HG02870 (cell line): ENCODE measurements at regions not wholly inside any gene's neighbourhood (a gene's known extent, or its start where the extent isn't known, plus 50 kb on each side); places are given as distances from the start of the nearest gene placed in this dataset.
A peak's percentile ranks its signal among the peaks of the same experiment; 100 is the strongest.
"Not testable (repeated sequence)": the region's sequence is repeated elsewhere in the genome, so short reads cannot be mapped to it uniquely, and the experiment has no call there.

Experiments used
- ATAC-seq: cut with Tn5 transposase; IDR thresholded peaks from one replicate; pipeline ENCODE4 v1.9.1; 2021; ENCODE audit warnings: mild to moderate bottlenecking, moderate library complexity; ENCODE audit not compliant: unreplicated experiment

DNA sequence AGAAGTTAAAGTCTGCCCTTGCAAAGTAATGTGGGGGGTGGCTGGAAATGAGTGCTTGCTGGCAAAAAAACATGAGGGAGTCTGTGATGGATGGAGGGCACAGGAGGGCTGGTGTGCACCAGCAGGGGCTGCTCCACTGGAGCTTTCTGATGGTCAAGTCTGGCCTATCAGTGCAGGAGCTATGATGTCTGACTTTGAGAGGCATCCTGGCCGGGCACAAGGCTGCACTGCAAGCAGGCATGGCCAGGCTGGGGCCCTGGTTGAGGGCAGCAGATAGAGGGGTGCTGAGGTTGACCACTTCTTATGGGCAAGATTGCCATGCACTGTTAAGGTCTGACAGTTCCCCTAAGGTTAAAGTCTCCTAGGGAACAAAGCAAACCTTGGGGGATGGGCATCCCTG lies 1140.2 kb downstream of the FAM133A start:
- no peak for ATAC-seq

DNA sequence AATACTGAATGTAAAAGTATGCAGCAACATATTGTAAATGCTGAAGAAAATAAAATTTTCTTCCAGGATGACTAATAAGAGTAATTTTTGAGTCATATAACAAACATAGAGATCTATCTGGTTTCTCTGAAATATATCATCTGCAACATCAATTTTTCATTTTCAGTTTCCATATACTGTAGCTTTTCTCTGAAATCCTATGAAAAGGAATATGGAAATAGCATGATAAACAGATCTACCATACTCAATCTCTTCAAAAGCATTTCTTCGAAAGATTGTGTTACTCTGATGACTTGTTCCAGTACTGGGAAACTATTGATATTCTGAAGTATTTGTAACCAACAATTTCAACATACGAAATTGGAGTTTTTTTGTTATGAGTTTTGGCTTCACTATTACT lies 1156.7 kb downstream of the FAM133A start:
- ATAC-seq: peak; percentile 78

DNA sequence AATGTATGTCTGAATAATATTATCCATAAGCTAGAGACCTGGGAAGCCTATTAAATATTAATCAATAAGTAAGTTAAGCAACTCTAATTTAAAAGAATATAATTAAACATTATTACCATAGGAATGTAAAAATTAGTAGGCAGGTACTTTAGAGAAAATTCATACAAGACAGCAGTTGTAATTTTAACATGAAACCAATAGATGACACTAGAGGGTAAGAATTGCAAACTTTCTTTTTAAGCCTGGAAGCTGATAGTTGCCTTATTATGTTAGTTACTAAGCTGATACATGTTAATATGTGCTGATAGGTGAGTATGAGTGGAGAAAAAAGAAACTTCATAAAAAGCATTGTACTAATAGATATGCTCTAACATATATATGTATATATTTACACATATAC lies 1157.4 kb downstream of the FAM133A start:
- no peak for ATAC-seq

DNA sequence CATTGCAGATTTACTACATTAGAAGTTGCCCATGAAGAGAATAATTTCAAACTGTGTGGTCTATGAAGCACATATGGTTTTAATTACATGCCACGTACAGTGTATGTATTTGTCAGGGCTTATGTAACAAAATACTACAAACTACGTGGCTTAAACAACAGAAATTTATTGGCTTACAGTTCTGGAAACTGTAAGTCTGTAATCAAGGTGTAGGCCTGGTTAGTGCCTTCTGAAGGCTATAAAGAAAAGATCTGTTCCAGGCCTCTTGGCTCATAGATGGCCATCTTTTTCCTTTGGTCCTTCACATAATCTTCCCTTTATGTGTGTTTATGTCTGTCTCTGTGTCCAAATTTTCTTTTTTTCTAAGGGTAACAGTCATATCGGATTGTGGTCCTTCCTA lies 1160.2 kb downstream of the FAM133A start:
- no peak for ATAC-seq

DNA sequence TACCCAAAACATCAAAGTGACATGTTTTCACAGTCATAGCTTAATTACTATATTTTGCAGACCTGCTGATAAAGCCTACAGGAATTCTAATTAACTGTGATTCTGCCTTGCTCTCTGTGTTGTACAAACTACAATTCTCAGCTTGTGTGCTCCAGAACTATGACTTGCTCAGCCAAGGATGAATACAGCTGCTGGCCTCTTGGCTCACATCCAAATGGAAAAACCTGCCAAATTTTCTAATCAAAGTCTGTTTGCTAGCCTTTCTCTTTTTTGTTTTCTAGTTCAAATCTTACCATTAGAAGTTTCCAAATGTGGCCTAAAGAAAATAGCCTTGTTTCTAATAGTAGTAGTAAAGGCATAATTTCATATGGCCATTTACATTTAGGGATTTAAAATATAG lies 1176.8 kb downstream of the FAM133A start:
- ATAC-seq: no peak

DNA sequence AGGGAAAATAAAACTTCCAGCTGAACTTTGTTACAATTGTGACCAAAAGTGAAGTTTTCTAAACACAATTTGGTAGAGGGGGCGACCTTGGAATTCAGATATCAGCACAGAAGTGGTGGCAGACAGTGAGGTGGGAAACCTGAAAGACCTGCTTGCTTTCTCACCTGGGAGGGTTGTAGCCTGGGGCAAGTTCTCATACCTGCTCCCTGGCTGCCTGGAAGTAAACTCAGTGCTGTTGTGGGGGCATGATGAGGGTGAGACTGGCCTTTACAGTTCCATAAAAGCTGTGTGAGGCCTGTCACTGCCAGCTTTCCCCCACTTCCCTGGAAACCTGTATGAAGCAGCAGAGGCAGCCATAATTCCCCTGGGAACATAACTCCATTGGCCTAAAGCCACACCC lies 1180.2 kb downstream of the FAM133A start:
- no peak for ATAC-seq

DNA sequence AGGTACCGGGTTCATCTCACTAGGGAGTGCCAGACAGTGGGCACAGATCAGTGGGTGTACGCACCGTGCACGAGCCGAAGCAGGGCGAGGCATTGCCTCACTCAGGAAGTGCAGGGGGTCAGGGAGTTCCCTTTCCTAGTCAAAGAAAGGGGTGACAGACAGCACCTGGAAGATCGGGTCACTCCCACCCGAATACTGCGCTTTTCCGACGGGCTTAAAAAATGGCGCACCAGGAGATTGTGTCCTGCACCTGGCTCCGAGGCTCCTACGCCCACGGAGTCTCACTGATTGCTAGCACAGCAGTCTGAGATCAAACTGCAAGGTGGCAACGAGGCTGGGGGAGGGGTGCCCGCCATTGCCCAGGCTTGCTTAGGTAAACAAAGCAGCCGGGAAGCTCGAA lies 1188.5 kb downstream of the FAM133A start:
- ATAC-seq: not testable (repeated sequence)

DNA sequence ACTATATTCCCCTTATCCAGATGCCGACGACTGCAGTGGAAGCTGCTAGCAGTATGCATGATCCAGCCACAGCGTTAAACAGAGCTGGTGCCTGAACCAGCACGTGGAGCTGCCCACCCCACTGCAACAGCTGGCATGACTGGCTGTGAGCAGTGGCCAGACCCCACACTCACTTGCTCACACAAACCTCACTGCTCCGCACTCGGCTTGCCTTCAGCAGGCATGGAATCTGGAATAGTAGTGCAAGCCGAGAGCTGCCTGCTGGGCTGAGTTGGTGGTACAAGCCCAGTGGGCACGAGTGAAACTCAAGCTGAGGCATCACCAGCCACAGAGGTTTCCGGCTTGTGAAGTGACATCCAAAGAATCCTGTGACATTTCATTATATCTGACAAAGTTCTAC lies 1197.6 kb downstream of the FAM133A start:
- no peak for ATAC-seq

DNA sequence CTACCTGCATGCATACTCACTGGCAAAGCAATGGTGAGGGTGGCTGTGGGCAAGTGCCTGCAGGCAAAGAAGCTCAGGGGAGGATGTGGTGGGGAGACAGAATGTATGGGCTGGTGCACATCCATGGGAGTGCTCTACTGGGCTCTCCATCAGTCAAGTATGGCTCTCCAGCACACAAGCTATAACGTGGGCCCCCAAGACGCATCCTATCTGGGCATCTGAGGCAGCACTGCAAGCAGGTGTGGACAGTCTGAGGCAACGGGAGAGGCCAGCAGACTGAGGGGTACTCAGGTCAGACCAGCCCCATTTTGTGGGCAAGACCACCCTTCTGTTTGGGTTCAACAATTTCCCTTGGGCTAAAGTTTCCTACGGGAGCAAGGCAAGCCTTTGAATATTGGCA lies 1227.8 kb downstream of the FAM133A start:
- no peak for ATAC-seq

DNA sequence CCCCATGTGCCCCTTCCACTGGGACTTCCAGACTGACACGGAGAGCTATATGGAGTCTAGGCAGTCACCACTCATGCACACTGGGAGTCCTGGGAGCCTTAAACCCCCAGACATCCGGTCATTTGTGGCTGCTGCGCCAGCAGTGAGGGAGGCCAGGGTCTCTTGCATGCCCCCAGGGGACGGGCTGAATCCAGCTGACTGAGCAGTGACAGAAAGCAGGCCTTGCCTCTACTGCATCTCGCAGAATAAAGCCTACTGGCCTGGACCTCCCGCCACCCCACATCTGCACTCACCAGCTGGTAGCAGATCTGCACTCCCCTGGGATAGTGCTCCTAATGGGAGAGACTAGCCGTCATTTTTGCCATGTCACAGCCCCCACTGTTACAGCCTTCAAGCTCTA lies 1234.2 kb downstream of the FAM133A start:
- ATAC-seq: no peak

DNA sequence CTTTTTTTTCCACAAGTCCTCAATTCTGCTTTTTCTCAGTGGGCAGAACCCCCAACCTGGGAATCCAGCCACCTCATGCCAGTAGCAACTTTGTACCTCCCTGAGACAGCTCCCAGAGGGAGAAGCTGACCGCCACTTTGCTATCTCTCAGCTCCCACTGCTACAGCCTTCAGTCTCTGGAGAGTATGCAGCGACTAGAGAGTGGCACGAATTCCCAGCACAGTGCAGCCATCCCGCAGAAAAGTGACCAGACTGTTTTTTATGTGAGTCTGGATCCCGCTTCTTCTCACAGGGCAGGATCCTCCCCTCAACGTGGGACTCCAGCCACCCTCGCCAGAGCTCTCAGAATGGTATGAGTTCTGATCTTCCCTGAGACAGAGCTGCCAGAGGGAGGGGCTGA lies 1234.6 kb downstream of the FAM133A start:
- ATAC-seq: no peak

DNA sequence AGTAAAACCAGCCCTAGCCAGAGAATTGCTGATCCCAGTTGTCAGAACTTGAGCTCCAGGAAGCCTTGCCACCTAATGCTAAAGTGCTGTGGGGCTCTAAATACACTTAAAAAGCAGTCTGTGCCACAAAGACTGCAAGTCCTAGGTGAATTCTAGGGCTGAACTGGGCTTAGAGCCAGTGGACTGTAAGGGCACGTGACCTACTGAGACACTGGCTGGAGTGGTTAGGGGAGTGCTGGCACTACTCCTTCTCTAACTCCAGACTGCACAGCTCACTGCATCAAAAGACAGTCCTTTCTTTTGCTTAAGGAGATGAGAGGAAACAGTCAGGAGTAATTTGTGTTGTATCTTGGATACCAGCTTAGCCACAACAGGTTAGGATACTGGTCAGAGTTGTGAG lies 1240.2 kb downstream of the FAM133A start:
- ATAC-seq: no peak

DNA sequence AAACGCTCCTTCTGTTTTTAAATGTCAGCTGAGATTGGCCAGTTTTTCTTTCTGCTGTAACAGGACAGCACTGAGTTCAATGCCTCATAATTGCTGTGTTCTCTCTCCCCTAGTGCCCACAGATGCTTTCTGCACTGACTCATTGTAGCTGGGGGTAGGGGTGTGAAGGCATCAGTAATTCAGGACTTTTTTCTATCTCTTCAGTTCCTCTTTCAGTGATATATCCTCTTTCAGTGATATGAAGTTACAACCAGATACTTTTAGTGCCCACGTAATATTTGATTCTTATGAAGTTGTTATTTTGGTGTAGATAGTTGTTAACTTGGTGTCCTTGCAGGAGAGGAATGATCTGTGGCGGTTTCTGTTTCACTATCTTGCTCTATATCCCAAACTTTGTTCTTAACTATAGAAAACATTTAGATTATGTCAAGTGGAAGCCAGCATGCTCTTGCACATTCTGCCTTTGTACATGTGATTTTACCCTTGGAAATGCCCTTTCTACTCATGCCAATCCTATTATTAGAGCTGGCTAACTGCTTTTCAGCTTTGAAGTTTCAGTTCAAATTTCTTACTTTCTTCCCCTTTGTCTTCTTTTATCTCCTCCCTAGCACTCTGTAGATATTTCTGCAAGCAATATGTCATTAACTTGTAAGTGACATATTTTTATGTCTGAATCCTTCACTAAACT lies 1258.4 kb downstream of the FAM133A start:
- peak; percentile 67 for ATAC-seq

DNA sequence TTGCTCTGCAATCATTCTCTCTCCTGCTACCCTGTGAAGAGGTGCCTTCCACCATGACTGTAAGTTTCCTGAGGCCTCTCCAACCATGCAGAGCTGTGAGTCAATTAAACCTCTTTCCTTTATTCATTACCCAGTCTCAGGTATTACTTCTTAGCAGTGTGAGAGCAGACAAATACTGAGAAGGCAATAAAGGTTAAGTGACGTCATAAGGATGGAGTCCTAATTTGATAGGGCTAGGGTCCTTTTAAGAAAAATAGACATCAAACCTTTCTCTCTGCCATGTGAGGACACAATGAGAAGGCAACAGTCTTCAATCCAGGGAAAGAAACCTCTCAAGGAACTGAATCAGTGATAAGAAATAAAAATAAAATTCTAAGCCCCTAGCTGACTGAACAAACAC lies 1262.7 kb downstream of the FAM133A start:
- no peak for ATAC-seq

DNA sequence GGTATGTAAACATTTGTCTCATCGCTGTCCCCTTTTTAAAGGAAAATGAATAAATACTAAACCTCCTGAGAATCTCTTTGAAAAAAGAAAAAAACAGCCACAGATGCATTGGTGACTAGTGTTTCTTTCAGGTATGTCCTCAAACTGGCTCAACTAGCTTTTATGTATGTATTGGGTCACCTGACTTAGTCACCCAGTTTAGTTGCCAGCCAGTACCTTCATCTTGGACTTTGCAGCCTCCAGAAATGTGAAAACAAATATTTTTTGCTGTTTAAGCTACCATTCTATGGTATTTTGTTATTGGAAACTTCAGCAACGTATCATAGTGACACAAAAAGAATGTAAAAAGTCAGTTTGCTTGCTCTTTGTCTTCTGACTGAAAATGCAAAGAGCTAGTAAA lies 1263.5 kb downstream of the FAM133A start:
- no peak for ATAC-seq

DNA sequence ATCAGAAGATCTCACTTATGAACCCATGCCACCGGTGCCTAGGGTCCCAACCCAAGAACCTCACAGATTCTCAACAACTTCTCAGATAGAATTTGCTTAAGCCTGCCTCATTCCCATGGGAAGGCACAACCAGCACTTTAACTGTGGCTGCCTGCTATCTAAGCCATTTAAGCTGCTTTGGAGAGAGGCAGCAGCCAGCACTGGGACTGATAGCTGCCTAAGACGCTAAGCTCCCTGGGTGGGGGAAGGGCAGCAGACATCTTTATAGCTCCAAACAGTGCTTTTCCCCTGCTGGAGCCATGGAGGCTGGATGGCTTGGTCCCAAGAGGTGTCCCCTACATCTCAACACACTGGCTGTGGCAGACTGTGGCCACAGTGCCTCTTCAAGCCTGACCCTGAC lies 1268.6 kb downstream of the FAM133A start:
- ATAC-seq: no peak

DNA sequence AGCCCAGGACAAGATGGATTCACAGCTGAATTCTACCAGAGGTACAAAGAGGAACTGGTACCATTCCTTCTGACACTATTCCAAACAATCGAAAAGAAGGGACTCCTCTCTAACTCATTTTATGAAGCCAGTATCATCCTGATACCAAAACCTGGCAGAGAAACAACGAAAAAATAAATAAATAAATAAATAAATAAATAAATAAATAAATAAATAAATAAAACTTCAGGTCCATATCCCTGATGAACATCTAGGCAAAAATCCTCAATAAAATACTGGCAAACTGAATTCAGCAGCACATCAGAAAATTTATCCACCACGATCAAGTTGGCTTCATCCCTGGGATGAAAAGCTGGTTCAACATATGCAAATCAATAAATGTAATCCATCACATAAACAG lies 1272.1 kb downstream of the FAM133A start:
- not testable (repeated sequence) for ATAC-seq

DNA sequence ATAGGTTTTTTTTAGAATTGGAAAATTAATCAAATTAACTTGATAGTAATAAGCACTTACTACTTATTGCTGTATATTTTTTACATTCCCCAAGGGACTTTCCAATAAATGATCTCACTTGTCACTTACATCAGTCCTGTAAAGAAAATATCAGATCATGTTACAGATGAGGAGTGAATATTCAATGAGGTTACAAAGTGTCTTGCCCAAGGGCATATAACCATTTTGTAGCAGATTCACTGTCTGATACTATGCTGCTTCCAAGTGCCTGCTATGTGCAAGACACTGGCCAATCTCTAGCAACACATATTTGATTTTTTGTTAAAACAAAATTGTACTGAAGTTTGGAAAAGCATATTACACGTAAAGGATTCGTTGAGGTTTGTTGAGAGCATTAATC lies 1287.7 kb downstream of the FAM133A start:
- no peak for ATAC-seq

DNA sequence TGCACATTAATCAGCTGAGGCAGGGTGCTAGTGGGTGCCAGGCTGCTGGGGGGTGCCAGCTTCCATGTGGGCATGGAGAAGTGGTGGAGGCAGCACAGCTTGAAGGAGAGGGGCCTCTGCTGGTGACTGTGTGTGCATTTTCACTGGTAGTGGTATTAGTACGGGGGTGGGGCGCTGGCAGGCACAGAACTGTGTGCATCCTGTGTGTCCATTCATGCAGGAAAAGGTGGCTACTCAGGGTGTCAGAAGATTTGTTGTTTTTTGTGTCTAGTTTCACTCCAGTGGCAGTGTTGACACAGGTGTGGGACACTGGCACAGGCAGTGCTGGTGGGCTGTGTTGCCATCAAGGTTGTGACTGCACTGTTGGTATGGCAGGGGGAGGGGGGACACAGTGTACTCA lies 1303.6 kb downstream of the FAM133A start:
- no peak for ATAC-seq

DNA sequence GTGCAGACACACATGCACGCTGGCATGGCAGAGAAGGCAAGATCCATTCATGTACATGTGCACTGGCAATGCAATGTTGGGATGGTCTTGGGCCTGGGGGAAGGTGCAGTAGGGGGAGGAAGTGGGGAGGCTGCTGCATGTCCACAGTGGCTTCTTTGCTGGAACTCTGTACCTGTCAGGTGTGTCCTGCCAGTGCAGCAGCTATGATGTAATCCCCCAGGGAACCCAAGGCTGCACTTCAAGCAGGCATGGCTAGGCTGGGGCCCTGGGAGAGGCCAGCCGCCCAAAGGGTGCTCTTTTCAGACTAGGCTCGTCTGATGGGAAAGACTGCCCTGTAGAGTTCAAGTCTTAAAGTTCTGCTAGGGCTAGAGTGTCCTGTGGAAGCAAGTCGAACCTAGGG lies 1304.0 kb downstream of the FAM133A start:
- no peak for ATAC-seq
